Hippocampal formation (tissue), 2 donors: ENCODE measurements at regions not wholly inside any gene's neighbourhood (a gene's known extent, or its start where the extent isn't known, plus 50 kb on each side); places are given as distances from the start of the nearest gene placed in this dataset.

Experiments
- DNase-seq, 2 donors: peaks; one replicate each; lab custom pipeline; 2025; lab: John Stamatoyannopoulos, UW

DNA sequence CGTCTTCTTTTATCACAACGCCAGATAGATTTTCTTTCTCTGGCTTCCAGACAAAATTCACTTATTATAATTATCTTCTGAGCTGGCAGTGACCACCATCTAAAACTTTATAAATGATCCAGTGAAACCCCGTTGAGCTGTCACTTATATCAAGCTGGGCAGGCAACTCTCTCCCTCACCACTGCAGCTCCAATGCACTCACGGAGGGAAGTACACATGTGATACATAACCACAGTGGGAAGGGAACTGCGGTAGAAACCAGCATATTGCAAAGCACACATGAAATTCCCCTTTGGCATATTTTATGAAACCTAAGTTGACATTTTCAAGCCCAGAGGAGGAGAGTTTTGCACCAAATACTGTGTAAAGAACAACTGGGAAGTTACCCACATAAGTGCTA, 536.9 kb downstream of the HACE1 start:
- no peak for DNase-seq

DNA sequence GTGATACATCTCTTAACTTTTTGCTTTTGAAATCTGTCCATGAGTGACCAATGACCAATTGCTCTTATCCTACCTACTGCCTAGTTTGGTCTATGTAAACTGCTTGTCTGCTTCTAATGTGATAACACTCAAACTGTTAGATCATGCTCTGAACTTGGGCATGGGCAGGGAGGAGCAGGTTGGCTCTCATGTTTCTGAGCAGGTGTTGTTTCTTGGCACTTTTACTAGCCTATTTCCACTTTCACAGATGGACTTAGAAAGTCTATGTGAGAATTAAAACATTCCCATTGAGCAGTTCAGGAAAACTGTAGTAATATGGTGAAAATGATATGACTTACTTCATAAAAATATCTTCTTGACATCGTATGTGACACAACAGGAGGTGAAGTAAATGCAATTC, 538.4 kb downstream of the HACE1 start:
- no peak for DNase-seq

DNA sequence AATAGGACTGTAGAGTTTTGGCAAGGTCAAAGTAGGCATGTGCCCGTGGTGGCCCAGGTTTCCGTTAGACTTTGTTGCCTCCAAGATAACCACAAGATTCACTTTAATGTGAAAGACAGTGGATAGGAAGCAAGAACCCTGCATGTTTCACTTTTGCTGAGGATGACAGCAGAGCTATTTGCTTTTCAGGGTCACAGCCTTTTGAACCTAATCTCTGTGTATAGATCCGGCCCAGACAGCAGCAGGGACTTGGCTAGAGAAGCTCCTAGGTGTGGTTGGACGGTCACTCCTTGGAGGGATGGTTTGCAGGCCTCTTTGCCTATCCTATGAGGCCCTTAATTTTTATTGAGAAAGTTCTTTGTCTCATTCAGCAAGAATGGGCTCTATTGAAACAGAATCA, 538.8 kb downstream of the HACE1 start:
- no peak for DNase-seq

DNA sequence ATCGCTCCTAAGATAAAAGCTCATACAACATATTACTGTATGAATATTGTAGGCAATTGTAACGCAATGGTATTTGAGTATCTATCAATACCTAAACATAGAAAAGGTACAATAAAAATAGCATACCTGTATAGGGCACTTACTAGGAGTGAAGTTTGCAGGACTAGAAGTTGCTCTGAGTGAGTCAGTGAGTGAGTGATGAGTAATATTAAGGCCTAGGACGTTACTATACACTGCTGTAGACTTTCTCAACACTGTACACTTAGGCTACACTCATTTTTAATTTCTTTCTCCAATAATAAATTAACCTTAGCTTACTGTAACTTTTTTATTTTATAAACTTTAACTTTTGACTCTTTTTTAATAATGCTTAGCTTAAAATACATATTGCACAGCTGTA, 546.9 kb downstream of the HACE1 start:
- DNase-seq = no peak

DNA sequence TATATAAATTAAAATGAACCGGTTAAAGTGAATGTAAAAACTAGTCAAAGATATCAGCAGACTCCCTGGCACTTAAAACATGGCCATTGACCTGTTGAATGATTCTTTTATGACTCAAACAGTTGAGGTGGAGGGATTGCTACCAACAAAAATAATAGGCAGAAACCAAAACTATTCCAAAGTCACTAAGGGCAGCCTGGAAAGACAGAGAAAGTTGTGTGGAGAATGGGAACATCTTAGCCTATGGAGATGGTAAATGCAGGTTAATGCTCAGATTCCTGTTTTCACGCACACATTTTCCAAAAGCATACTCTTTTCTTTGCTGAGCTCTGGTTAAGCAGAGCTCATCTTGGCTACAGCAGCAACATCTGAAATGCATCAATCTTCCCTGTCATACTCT, 553.5 kb downstream of the HACE1 start:
- no peak for DNase-seq

DNA sequence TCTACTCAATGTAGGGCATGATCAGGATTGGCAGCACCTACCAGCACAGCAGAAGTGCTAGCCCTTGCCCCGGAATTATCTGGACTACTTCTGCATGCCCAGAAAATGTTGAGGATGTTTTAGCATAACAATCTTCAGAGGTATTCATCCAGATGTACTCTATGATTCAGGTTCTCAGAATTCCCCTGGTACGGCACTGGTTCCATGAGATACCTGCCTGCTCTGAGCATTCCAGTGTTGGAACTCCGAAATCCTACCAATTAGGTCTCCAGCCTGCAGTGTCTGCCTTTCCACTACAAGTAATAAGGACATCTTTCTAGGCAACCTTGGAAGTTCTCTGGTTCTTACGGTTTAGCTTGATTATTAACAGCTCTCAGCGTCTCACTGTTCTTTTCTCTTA, 554.5 kb downstream of the HACE1 start:
- no peak for DNase-seq

DNA sequence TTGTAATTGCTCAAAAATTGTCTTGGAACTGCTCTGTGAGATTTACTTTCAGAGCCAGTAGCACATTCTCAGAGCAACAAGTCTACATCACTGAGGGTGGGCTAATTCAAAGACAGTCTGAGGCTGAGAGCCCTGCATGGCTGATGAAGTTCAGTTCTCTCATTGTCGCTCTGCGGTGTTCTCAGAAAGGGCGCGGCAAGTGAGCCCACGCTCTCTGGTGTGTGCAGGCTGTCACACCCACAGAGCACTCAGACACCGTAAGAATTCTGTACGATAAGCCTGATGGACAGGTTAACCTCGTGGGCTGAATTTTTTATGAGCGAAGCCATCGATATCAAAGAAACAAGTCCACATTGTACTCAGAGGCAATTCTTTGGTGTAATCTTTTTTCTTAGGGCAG, 557.8 kb downstream of the HACE1 start:
- DNase-seq = no peak

DNA sequence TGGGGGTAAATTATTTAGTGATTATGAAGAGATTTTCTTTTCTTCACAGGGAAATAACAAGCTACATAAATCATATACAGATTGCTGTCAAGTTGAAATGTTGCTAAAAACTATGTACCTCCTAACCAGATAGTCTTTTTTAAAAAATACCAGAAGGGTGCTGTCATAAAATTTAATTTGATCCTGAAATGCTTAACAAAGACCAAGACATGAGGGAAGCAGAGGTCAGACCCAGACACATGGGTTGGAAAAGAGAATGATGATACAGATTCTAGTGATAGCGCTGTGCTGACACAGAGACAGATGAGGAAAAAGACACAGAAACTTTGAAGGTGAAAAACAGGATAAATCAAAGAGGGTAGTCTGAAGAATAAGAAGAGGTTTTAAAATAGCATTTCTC, 573.1 kb downstream of the HACE1 start:
- DNase-seq = no peak

DNA sequence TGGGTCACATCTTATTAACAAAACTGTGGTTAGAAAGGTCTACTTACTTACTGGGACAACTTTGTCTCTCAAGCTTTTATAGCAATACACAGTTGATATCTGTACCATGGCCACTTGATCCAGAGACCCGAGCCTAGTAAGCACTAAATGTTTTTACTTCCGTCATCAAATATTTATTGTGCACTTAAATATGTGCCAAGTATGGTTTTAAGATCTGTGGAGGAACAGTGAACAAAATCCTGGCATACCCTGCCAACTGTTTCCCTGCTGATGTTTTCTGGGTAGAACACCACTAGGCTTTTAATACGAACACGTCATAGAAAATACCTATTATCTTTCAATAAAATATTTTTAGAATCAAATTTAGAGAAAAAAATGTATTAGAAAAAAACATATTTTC, 574.8 kb downstream of the HACE1 start:
- no peak for DNase-seq

DNA sequence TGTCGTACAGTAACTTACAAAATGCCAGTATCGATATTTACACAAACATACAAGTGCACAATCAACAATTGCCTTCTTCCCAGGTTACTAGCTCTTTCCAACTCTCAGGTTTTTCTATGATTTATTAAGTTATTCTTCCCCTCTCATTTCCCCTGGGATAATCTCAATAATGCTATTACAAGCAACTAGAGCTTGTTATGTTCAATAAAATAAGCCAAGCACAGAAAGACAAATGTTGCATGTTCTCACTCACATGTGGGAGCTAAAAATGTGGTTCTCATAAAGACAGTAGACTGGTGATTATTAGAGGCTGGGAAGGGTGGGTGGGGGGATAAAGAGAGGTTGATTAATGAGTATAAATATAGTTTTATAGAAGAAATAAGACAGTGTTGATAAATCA, 577.1 kb downstream of the HACE1 start:
- DNase-seq = no peak

DNA sequence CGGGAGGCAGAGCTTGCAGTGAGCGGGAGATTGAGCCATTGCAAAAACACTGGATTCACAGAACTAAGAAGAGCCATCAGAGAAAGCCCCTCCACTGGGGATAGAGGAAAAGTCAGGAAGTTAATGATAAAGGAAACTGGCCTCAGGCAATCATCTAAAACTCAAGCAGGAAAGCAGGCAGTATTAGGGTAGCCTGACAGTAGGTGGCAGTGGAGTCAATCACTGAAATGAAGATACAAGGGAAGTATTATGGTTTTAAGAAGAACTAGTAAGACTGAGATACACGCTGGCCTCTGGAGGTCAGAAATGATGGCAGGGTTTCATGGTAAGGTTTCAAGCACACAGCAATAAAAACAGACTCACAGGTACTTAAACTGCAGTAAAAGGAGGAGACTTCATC, 578.3 kb downstream of the HACE1 start:
- no peak for DNase-seq

DNA sequence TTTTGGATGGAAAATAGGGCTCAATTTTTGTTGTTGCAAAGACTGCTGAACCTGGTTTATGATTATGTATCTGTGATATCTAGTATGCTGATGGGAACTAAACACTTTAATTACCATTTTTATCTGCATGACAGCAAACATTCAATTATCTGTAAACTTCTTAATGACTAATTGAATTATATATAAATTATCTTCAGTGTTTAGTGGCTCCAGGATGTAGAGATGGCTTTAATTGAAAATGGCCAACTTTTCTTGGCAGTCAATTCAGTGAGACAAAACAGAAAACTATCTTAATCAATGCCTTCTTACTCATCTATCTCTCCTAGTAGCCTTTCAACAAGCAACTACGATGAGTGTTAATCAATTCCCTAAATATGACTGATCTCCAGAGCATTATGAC, 591.3 kb downstream of the HACE1 start:
- no peak for DNase-seq

DNA sequence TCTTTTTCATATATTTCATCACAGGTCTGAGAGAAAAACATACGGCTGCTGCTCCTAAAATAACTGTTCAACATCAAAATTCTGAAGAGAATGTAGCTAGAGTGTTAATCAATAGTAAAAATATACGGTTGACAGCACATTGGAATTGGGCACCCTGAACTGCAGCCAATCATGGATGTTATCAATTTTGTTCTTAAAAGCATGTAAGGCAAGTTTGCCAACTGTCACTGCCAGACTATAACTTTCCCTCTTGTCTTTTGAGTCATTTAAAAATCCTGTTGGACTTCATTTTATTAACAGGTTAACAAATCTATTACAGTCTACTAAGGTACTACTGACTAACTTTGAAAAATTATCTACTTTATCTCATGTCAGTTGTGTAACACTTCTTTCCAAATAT, 592.8 kb downstream of the HACE1 start:
- DNase-seq = no peak

DNA sequence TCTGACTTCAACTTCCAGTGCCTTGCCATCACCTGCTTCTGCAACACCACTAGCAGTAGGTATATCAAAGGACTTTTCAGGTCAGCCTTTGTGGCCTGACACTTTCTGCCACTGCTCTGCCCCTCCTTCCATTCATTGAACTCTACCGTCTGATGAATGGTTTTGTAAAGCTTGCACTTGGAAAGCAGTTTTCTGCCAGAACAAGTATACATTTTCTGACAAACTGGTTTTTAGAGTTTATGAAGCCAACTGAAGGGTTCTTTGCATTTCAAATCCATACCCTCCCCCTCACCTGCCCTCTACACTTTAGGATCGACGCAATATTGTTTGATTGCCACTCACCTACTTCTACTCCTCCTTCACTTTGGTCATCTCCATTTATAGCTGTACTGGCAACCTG, 603.1 kb downstream of the HACE1 start:
- no peak for DNase-seq

DNA sequence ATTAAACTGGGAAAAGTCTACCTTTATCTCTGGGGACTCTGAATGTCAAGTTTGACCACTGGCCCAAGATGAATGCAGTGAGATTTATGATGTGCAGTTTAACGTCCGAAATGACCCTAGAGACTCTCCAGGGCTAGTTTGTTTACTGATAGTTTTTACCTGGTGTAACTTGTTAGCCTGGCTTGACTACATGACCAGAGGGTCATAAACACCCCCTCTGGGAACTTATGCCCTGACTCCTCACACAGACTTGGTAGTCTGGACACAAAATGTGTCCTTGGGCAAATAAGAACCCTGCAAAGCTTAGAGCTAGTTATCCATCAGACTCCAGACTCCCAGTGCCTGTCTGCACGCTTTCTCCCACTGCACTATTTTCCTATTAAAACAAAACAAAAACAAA, 606.5 kb downstream of the HACE1 start:
- DNase-seq = no peak

DNA sequence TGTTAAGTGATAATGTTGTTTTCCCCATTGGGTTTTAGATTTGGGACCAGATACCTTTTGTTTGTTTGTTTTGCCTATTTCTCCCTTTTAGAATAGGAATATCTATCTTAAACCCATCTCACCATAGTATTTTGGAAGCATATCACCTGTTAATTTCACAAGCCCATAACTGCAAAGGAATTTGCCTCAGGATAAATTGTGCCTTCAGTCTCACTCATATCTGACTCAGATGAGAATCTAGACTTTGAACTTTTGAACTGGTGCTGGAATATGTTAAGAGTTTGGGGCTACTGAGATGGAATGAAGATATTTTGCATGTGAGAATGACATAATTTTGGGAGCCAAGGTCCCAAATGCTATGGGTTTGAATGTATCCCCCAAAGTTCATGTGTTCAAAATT, 607.4 kb downstream of the HACE1 start:
- no peak for DNase-seq

DNA sequence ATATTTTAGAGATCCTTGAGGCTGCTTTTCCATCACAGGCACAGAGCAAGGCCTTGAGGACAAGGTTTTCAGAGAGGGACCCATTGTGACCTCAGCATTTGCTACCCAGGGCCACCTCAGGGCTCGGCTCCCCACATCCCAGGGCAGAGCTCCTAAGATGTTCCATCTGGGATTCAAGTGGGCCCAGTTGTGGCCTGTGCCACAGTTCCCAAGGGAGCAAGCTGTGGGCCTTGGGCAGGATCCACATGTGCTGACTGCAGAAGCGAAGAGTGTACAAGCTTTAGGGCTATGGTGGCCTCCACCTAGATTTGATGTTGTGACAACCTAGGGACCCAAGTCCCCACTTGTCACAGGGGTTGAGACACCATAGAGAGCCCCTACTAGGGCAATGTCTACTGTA, 608.1 kb downstream of the HACE1 start:
- DNase-seq = no peak

DNA sequence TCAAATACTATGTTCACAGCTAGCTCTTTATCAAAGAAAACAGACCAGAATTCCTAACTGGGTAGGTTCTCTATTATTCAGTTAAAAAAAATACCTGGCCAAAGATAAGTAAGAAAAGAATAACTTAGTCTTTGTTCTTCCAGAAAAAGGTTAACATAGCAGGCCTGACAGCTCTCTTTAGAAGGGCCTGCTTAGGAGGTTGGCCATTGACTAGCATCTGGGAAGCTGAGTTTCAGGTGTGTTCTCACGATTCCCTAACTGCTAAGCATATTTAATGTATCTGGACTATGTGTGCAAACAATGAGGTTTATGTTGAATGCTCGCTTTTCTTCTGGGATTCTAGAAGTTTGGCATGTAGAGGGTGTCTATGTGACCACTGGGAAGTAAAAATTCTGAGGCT, 618.9 kb downstream of the HACE1 start:
- DNase-seq = no peak

DNA sequence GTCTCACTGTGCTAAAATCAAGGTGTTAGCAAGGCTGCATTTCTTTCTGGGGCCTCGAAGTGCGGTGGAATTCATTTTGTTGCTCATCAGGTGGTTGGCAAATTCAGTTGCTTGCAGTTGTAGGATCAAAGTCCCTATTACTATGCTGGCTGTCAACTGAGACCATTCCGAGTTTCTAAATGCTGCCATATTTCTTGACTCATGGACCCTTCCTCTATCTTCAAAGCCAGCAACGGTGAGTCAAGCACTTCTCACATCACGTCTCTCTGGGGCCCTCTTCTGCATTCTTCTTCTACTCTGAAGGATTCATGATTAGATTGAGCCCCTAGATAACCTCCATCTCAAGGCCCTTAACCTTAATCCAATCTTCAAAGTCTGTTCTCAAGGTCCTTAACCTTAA, 619.7 kb downstream of the HACE1 start:
- no peak for DNase-seq

DNA sequence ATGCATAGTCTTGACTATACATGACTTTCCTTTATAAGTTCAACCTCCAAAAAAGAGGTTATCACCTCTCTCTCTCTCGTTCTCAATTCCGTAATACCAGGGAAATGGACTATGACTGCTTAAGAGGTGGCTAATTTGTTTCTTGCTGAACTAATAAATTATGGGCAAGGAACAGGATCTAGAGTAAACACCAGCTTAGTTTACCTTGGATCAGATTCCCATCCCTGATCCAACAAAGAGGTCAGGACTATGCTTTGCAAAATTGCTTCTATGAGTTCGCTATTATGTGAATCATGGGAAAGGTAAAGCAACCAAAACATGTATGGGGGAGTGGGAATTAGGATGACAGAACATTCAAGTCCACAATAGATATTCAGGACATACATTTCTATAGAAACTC, 630.7 kb downstream of the HACE1 start:
- no peak for DNase-seq

DNA sequence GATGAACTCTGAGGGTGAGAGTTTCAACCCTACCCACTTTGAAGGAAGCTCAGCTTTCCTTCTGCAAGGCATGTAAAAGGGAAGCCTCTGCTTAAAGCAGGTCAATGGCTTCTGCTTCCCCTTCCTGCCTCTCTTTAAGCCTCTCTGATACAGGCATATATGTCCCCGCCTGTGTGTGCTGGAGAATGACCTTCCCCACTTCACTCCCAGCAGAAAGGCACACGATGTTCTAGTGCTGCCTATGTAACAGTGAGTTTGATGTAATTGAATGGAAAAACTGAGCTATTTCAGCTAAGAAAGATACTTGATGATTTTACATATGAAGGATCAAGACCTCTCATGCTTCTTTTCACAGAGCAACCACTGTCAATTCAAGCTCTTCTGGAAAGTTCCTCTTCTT, 632.2 kb downstream of the HACE1 start:
- DNase-seq = no peak

DNA sequence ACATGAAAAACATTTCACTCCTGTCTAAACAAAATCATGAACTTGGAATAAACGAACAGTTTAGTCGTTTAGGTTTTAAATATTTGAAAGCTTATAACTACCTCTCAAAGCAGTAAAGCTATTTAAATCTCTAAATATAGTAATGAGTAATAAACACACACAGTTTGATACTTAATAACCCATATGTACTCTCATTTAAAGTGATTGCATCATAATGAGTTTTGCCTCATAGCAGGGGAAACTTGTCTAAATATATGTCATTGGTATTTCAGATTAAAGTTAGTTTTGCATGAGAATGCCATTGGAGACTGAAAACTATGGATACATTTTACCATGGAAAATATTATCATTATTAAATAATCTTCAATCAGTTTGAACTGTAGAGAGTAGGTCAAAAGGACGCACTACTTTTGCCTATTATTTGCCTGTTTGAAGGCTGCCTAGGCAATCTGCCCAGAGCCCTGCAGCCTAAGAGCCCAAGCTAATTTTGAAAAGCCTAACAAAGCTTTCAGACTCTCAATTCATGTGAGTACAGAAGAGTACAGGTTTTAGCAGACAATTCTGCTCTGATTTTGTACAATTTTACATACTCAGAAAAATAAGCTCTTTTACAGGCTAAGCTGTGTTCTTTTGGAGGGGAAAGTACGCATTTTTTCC, 632.8 kb downstream of the HACE1 start:
- peak in 1 of 2 donors; percentile 16 for DNase-seq

DNA sequence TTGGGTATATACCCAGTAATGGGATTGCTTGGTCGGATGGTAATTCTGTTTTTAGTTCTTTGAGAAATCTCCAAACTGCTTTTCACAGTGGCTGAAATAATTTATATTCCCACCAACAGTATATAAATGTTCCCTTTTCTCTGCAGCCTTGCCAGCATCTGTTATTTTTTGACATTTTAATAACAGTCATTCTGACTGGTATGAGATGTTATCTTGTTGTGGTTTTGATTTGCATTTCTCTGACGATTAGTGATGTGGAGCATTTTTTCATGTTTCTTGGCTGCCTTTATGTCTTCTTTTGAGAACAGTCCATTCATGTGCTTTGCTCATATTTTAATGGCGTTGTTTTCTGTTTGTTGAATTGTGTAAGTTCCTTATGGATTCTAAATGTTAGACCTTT, 641.6 kb downstream of the HACE1 start:
- DNase-seq = no peak

DNA sequence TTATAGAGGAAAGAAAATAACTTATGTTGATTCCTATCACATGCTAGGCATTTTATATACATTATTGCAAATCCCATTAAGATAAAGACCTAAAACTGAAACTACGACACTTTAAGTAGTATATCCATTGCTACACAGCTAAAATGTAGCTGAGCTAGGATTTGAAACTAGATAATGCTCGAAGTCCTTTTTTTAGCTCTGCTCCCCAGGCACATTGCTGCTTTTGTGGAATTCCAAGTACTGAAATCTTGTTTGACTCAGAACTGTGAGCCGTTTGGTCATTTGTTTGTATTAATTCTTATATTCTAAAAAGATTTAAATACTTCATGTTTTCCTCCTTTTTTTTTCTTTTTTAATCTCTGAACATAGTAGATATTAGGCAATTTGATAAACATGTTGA, 644.8 kb downstream of the HACE1 start:
- no peak for DNase-seq
